ENCODE measurements at regions not wholly inside any gene's neighbourhood (a gene's known extent, or its start where the extent isn't known, plus 50 kb on each side); places are given as distances from the start of the nearest gene placed in this dataset.

GRCh38 chr7:109950821-109951564 lies 1139.9 kb upstream of the LRRN3 start:
- H3K9me1 ChIP-seq (ENCODE audit: insufficient read depth, low read length) = no peaks in the 10 kb centered on the region
- no peak overlapping the region for H4K91ac ChIP-seq (ENCODE audit: insufficient read depth, low read depth, low read length)
- 100% methylated on average over 1 of the region's 3 CpGs; no CpG with 5 or more reads in 1 of the 2 experiments for WGBS, 2 experiments (ENCODE audit: extremely low coverage in 2 of 2, insufficient read length in 1 of 2)
- H3K18ac ChIP-seq (ENCODE audit: low read depth, low read length) = no peak overlapping the region
- H2AFZ ChIP-seq (replicated peaks; ENCODE audit: low read length, poor library complexity) = no peak overlapping the region
- H2BK15ac ChIP-seq (ENCODE audit: low read depth, low read length) = no peak overlapping the region
- no TSS peak for BruUV-seq (replicated peaks)
- ChIA-PET POLR2A (ENCODE audit: unreplicated experiment) (no interaction called here), CTCF (no interaction called here)
- H3K4me2 ChIP-seq (ENCODE audit: low read depth, low read length) = no peak overlapping the region
- H2BK120ac ChIP-seq (ENCODE audit: low read depth, low read length) = no peak overlapping the region
- no peak overlapping the region for H2AK9ac ChIP-seq (replicated peaks; ENCODE audit: low read depth, low read length, poor library complexity)
- H3K56ac ChIP-seq (ENCODE audit: extremely low read depth, insufficient read depth, low read length) = no peak overlapping the region
- no peaks in the 10 kb centered on the region for H3K4me1 ChIP-seq (ENCODE audit: control insufficient read depth, insufficient read depth, low read length)
- no peak overlapping the region for H2BK20ac ChIP-seq (ENCODE audit: low read depth, low read length)
- dilution Hi-C loops (cut with HindIII; ENCODE audit: low sequenced_read_pairs, unreplicated experiment) = no loop called here
- DNase-seq (no peak), ATAC-seq (ENCODE audit: low read depth) (no peak)
- H3K14ac ChIP-seq (replicated peaks; ENCODE audit: low read depth, low read length) = no peak overlapping the region
- H3K23ac ChIP-seq (ENCODE audit: low read depth, low read length) = no peak overlapping the region
- H3K27me3 ChIP-seq (ENCODE audit: control insufficient read depth, insufficient read depth, low read length) = no peaks in the 10 kb centered on the region
- H2AK5ac ChIP-seq (ENCODE audit: low read depth, low read length) = no peak overlapping the region
- H4K20me1 ChIP-seq (ENCODE audit: insufficient read depth, low read length) = no peaks in the 10 kb centered on the region
- H4K8ac ChIP-seq (ENCODE audit: low read depth in 2 of 2, low read length in 2 of 2) = no peak overlapping the region
- no peak overlapping the region for H4K5ac ChIP-seq (ENCODE audit: low read depth, low read length)
- no peak overlapping the region for H2BK5ac ChIP-seq (ENCODE audit: low read depth, low read length, poor library complexity, severe bottlenecking)
- no peaks in the 10 kb centered on the region for H3K9me3 ChIP-seq (ENCODE audit: control insufficient read depth, insufficient read depth, low read length)
- no peak overlapping the region for H3K9ac ChIP-seq (ENCODE audit: low read depth, low read length)
- no peaks in the 10 kb centered on the region for H3K79me1 ChIP-seq (ENCODE audit: low read depth in 1 of 2, low read length in 2 of 2)
- no peak for TF ChIP-seq RAD21 (IDR thresholded peaks at IDR 0.05; ENCODE audit: low read length)
- no peak for TF ChIP-seq USF2 (IDR thresholded peaks at IDR 0.05; ENCODE audit: low read depth, low read length)
- TF ChIP-seq ELK1 (IDR thresholded peaks at IDR 0.05; ENCODE audit: borderline replicate concordance, low read depth, low read length) = no peak
- no peak for TF ChIP-seq CEBPB (IDR thresholded peaks at IDR 0.05; ENCODE audit: low read depth, low read length)
- no peak for TF ChIP-seq BHLHE40 (IDR thresholded peaks at IDR 0.05; ENCODE audit: low read depth, low read length)
- no peak for TF ChIP-seq CHD1 (IDR thresholded peaks at IDR 0.05; ENCODE audit: low read depth, low read length)
- no peak for TF ChIP-seq POLR2A (IDR thresholded peaks at IDR 0.05; ENCODE audit: low read depth, low read length)
- no peak for TF ChIP-seq CTCF (conservative IDR thresholded peaks at IDR 0.05; ENCODE audit: low read depth, low read length)
- no peak for TF ChIP-seq NFE2L2 (IDR thresholded peaks at IDR 0.05; ENCODE audit: low read depth, low read length)
- TF ChIP-seq SMC3 (IDR thresholded peaks at IDR 0.05; ENCODE audit: low read depth, low read length) = no peak
- TF ChIP-seq FOS (IDR thresholded peaks at IDR 0.05; ENCODE audit: low read depth, low read length) = no peak
- TF ChIP-seq MAZ (IDR thresholded peaks at IDR 0.05; ENCODE audit: borderline replicate concordance, low read depth, low read length) = no peak
- TF ChIP-seq RFX5 (IDR thresholded peaks at IDR 0.05; ENCODE audit: low read depth, low read length) = no peak
- no peak for TF ChIP-seq RCOR1 (IDR thresholded peaks at IDR 0.05; ENCODE audit: insufficient replicate concordance, low read length)
- no peak for TF ChIP-seq MXI1 (IDR thresholded peaks at IDR 0.05; ENCODE audit: borderline replicate concordance, low read depth, low read length)
- no peak for TF ChIP-seq MAFK (IDR thresholded peaks at IDR 0.05; ENCODE audit: low read depth, low read length)
- H3K27ac ChIP-seq (ENCODE audit: insufficient read depth, low read length) = no peak overlapping the region
- in situ Hi-C loops (cut with MboI; ENCODE audit: low sequenced_read_pairs) = no loop called here
- H3K4me3 ChIP-seq (ENCODE audit: insufficient read depth, low read depth, low read length) = no peak overlapping the region
- no peak overlapping the region for H3K4ac ChIP-seq (ENCODE audit: low read depth, low read length)
- no peaks in the 10 kb centered on the region for H3K36me3 ChIP-seq (ENCODE audit: control insufficient read depth, insufficient read depth, low read length)
- intact Hi-C loops (cut with micrococcal nuclease) = no loop called here
